ENCODE measurements at regions not wholly inside any gene's neighbourhood (a gene's known extent, or its start where the extent isn't known, plus 50 kb on each side); places are given as distances from the start of the nearest gene placed in this dataset.

- DNase-seq (ENCODE audit: low spot score in 2 of 2) (no peak), ATAC-seq (ENCODE audit: low read depth) (no peak)
- no peaks in the 10 kb centered on the region for H3K36me3 Mint-ChIP-seq
- H3K27ac Mint-ChIP-seq, result no peak overlapping the region
- no peaks in the 10 kb centered on the region for H3K9me3 Mint-ChIP-seq
- peaks cover 16% of the 10 kb centered on the region for H3K4me1 Mint-ChIP-seq
- no peak overlapping the region for H3K4me3 Mint-ChIP-seq
- H3K27me3 Mint-ChIP-seq, result no peaks in the 10 kb centered on the region
These were observed 285.5 kb upstream of the ZWINT start for GRCh38 chr10:56646329-56647111.

GRCh38 chr10:56633876-56634452, 272.9 kb upstream of the ZWINT start:
- DNase-seq (ENCODE audit: low spot score in 2 of 2), result peak in 1 of 2 donors; percentile 47
- no peaks in the 10 kb centered on the region for H3K27me3 Mint-ChIP-seq
- peak overlapping the region; percentile 22 for H3K4me3 Mint-ChIP-seq
- H3K36me3 Mint-ChIP-seq, result peaks cover 7% of the 10 kb centered on the region
- H3K9me3 Mint-ChIP-seq, result peaks cover 6% of the 10 kb centered on the region
- peak overlapping the region; percentile 93 for H3K27ac Mint-ChIP-seq
- H3K4me1 Mint-ChIP-seq, result peaks cover 23% of the 10 kb centered on the region
- peak; percentile 98 for ATAC-seq (ENCODE audit: low read depth)

GRCh38 chr10:56632537-56632936, 271.5 kb upstream of the ZWINT start:
- no peaks in the 10 kb centered on the region for H3K27me3 Mint-ChIP-seq
- H3K36me3 Mint-ChIP-seq, result peaks cover 7% of the 10 kb centered on the region
- no peak for DNase-seq (ENCODE audit: low spot score in 2 of 2)
- no peak overlapping the region for H3K4me3 Mint-ChIP-seq
- H3K27ac Mint-ChIP-seq, result peak overlapping the region; percentile 14
- H3K4me1 Mint-ChIP-seq, result peaks cover 23% of the 10 kb centered on the region
- H3K9me3 Mint-ChIP-seq, result peaks cover 6% of the 10 kb centered on the region
- ATAC-seq (ENCODE audit: low read depth), result no peak

- peak overlapping the region; percentile 8 for H3K4me3 Mint-ChIP-seq
- no peak for ATAC-seq (ENCODE audit: low read depth)
- H3K9me3 Mint-ChIP-seq, result no peaks in the 10 kb centered on the region
These were observed 263.0 kb upstream of the ZWINT start for GRCh38 chr10:56624082-56624481.

GRCh38 chr10:56623064-56623463, 262.0 kb upstream of the ZWINT start:
- Mint-ChIP-seq H3K27ac (peak overlapping the region; percentile 94), H3K4me3 (peak overlapping the region; percentile 73), H3K27me3 (no peaks in the 10 kb centered on the region), H3K4me1 (peaks cover 27% of the 10 kb centered on the region), H3K36me3 (peaks cover 9% of the 10 kb centered on the region), H3K9me3 (no peaks in the 10 kb centered on the region)
- ATAC-seq (ENCODE audit: low read depth) (no peak), DNase-seq (ENCODE audit: low spot score in 2 of 2) (no peak)

More at GRCh38 chr10:56624082-56624481, 263.0 kb upstream of the ZWINT start:
- Mint-ChIP-seq H3K36me3 (peaks cover 9% of the 10 kb centered on the region), H3K4me1 (peaks cover 27% of the 10 kb centered on the region), H3K27ac (no peak overlapping the region), H3K27me3 (no peaks in the 10 kb centered on the region)
- DNase-seq (ENCODE audit: low spot score in 2 of 2), result no peak

GRCh38 chr10:56622335-56622973, 261.4 kb upstream of the ZWINT start:
- ATAC-seq (ENCODE audit: low read depth) (peak; percentile 96), DNase-seq (ENCODE audit: low spot score in 2 of 2) (peak in 1 of 2 donors; percentile 25)
- Mint-ChIP-seq H3K4me1 (peaks cover 28% of the 10 kb centered on the region), H3K9me3 (no peaks in the 10 kb centered on the region), H3K4me3 (peak overlapping the region; percentile 73), H3K27me3 (no peaks in the 10 kb centered on the region), H3K36me3 (peaks cover 9% of the 10 kb centered on the region), H3K27ac (peak overlapping the region; percentile 94)

- ATAC-seq (ENCODE audit: low read depth) (no peak), DNase-seq (ENCODE audit: low spot score in 2 of 2) (no peak)
- no peaks in the 10 kb centered on the region for H3K36me3 Mint-ChIP-seq
- H3K27me3 Mint-ChIP-seq, result no peaks in the 10 kb centered on the region
- peaks cover 3% of the 10 kb centered on the region for H3K4me1 Mint-ChIP-seq
- H3K27ac Mint-ChIP-seq, result no peak overlapping the region
- H3K4me3 Mint-ChIP-seq, result no peak overlapping the region
- no peaks in the 10 kb centered on the region for H3K9me3 Mint-ChIP-seq
These were observed 245.1 kb upstream of the ZWINT start for GRCh38 chr10:56606202-56606601.

- peak overlapping the region; percentile 55 for H3K4me3 Mint-ChIP-seq
These were observed 244.0 kb upstream of the ZWINT start for GRCh38 chr10:56605051-56605450.

GRCh38 chr10:56604624-56605023, 243.6 kb upstream of the ZWINT start:
- H3K27me3 Mint-ChIP-seq, result no peaks in the 10 kb centered on the region
- ATAC-seq (ENCODE audit: low read depth), result no peak
- H3K4me3 Mint-ChIP-seq, result no peak overlapping the region
- H3K36me3 Mint-ChIP-seq, result no peaks in the 10 kb centered on the region
- no peak for DNase-seq (ENCODE audit: low spot score in 2 of 2)
- no peaks in the 10 kb centered on the region for H3K9me3 Mint-ChIP-seq
- H3K4me1 Mint-ChIP-seq, result peaks cover 3% of the 10 kb centered on the region
- H3K27ac Mint-ChIP-seq, result no peak overlapping the region

More at GRCh38 chr10:56605051-56605450, 244.0 kb upstream of the ZWINT start:
- Mint-ChIP-seq H3K27ac (no peak overlapping the region), H3K36me3 (no peaks in the 10 kb centered on the region), H3K9me3 (no peaks in the 10 kb centered on the region), H3K27me3 (no peaks in the 10 kb centered on the region), H3K4me1 (peaks cover 3% of the 10 kb centered on the region)
- peak; percentile 43 for ATAC-seq (ENCODE audit: low read depth)
- DNase-seq (ENCODE audit: low spot score in 2 of 2), result no peak

- ATAC-seq (ENCODE audit: low read depth), result no peak
- H3K27me3 Mint-ChIP-seq, result no peaks in the 10 kb centered on the region
- no peak overlapping the region for H3K27ac Mint-ChIP-seq
- H3K9me3 Mint-ChIP-seq, result no peaks in the 10 kb centered on the region
- DNase-seq (ENCODE audit: low spot score in 2 of 2), result no peak
- no peaks in the 10 kb centered on the region for H3K4me1 Mint-ChIP-seq
- no peak overlapping the region for H3K4me3 Mint-ChIP-seq
- H3K36me3 Mint-ChIP-seq, result no peaks in the 10 kb centered on the region
These were observed 238.1 kb upstream of the ZWINT start for GRCh38 chr10:56599201-56599600.

- no peaks in the 10 kb centered on the region for H3K36me3 Mint-ChIP-seq
- ATAC-seq (ENCODE audit: low read depth), result no peak
- DNase-seq (ENCODE audit: low spot score in 2 of 2), result no peak
- no peaks in the 10 kb centered on the region for H3K4me1 Mint-ChIP-seq
- no peak overlapping the region for H3K4me3 Mint-ChIP-seq
- H3K27me3 Mint-ChIP-seq, result no peaks in the 10 kb centered on the region
- H3K27ac Mint-ChIP-seq, result no peak overlapping the region
- H3K9me3 Mint-ChIP-seq, result no peaks in the 10 kb centered on the region
These were observed 235.2 kb upstream of the ZWINT start for GRCh38 chr10:56596257-56596656.

- Mint-ChIP-seq H3K4me1 (no peaks in the 10 kb centered on the region), H3K9me3 (peaks cover 3% of the 10 kb centered on the region), H3K4me3 (no peak overlapping the region), H3K27ac (no peak overlapping the region), H3K36me3 (peaks cover 2% of the 10 kb centered on the region), H3K27me3 (no peaks in the 10 kb centered on the region)
- DNase-seq (ENCODE audit: low spot score in 2 of 2) (no peak), ATAC-seq (ENCODE audit: low read depth) (no peak)
These were observed 232.1 kb upstream of the ZWINT start for GRCh38 chr10:56593120-56593519.

GRCh38 chr10:56586461-56586891, 225.4 kb upstream of the ZWINT start:
- no peak for ATAC-seq (ENCODE audit: low read depth)

GRCh38 chr10:56585447-56586171, 224.6 kb upstream of the ZWINT start:
- Mint-ChIP-seq H3K27me3 (no peaks in the 10 kb centered on the region), H3K4me3 (no peak overlapping the region), H3K27ac (no peak overlapping the region), H3K9me3 (peaks cover 3% of the 10 kb centered on the region), H3K36me3 (peaks cover 2% of the 10 kb centered on the region), H3K4me1 (no peaks in the 10 kb centered on the region)
- DNase-seq (ENCODE audit: low spot score in 2 of 2), result no peak
- no peak for ATAC-seq (ENCODE audit: low read depth)

More at GRCh38 chr10:56586461-56586891, 225.4 kb upstream of the ZWINT start:
- no peaks in the 10 kb centered on the region for H3K27me3 Mint-ChIP-seq
- H3K4me3 Mint-ChIP-seq, result no peak overlapping the region
- DNase-seq (ENCODE audit: low spot score in 2 of 2), result no peak
- no peak overlapping the region for H3K27ac Mint-ChIP-seq
- no peaks in the 10 kb centered on the region for H3K4me1 Mint-ChIP-seq
- H3K9me3 Mint-ChIP-seq, result peaks cover 3% of the 10 kb centered on the region
- peaks cover 2% of the 10 kb centered on the region for H3K36me3 Mint-ChIP-seq

All from memory B cell (primary cell).